ENCODE measurements at regions not wholly inside any gene's neighbourhood (a gene's known extent, or its start where the extent isn't known, plus 50 kb on each side); places are given as distances from the start of the nearest gene placed in this dataset.

DNA sequence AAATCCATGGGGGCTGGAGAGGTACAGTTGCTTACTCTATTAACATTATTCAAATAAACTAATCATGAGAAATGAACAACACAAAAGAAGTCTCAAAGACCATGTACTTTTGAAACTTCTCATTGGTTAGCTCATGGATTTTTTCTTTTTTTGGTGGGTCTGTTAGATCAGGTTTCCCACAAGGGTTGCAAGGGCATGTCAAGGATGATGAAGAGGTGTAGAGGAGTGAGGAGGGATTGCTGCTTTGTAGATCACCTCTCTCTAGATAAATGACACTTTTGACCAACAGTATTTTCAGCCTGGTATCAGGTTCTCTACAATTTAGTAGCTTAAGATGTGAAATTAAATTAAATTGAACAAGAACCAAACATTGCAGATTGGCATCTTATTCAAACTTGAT, 417.9 kb upstream of the AGA start:
- no peak overlapping the region for H4K8ac ChIP-seq (ENCODE audit: low read depth, low read length)
- no peak overlapping the region for H2BK12ac ChIP-seq (ENCODE audit: low read length)
- DNase-seq (ENCODE audit: low spot score), result no peak
- H2BK5ac ChIP-seq (ENCODE audit: low read length), result no peak overlapping the region
- no peak overlapping the region for H2BK15ac ChIP-seq (ENCODE audit: low read length)
- no peak overlapping the region for H3K4ac ChIP-seq (ENCODE audit: low read length)
- peaks cover 0 to 2% of the 10 kb centered on the region in 2 donors for H3K9me3 ChIP-seq (replicated peaks in 1 of 2; ENCODE audit: control insufficient read depth in 2 of 2, insufficient read depth in 1 of 2, low read depth in 1 of 2, low read length in 2 of 2)
- no peaks in the 10 kb centered on the region for H3K4me1 ChIP-seq (ENCODE audit: control insufficient read depth in 2 of 2, insufficient read depth in 1 of 2, low read depth in 1 of 2, low read length in 2 of 2)
- H2BK120ac ChIP-seq (ENCODE audit: low read depth, low read length), result no peak overlapping the region
- peaks cover 1% of the 10 kb centered on the region for H3K79me1 ChIP-seq (ENCODE audit: low read depth, low read length)
- no peak overlapping the region for H2AK5ac ChIP-seq (ENCODE audit: low read depth, low read length)
- no peak overlapping the region for H3K14ac ChIP-seq (ENCODE audit: low read length)
- no peak overlapping the region for H3K23ac ChIP-seq (ENCODE audit: low read depth, low read length, poor library complexity)
- H3K27ac ChIP-seq (replicated peaks; ENCODE audit: low read length), result no peak overlapping the region
- H2AFZ ChIP-seq (ENCODE audit: low read length), result no peak overlapping the region
- no peak overlapping the region for H4K91ac ChIP-seq (ENCODE audit: low read depth, low read length, poor library complexity)
- no peak overlapping the region for H3K9ac ChIP-seq (ENCODE audit: low read depth, low read length, poor library complexity)
- no peak overlapping the region for H3K4me3 ChIP-seq (ENCODE audit: low read length in 2 of 2)
- H3K27me3 ChIP-seq (ENCODE audit: control insufficient read depth in 3 of 3, insufficient read depth in 3 of 3, low read depth in 1 of 3, low read length in 3 of 3), result no peaks in the 10 kb centered on the region
- H3K36me3 ChIP-seq (replicated peaks in 1 of 2; ENCODE audit: control insufficient read depth in 2 of 2, insufficient read depth in 2 of 2, low read length in 2 of 2), result no peaks in the 10 kb centered on the region
- no peak overlapping the region for H3K18ac ChIP-seq (ENCODE audit: low read length)
- H3K4me2 ChIP-seq (ENCODE audit: insufficient read depth, low read length, poor library complexity, severe bottlenecking), result no peak overlapping the region

DNA sequence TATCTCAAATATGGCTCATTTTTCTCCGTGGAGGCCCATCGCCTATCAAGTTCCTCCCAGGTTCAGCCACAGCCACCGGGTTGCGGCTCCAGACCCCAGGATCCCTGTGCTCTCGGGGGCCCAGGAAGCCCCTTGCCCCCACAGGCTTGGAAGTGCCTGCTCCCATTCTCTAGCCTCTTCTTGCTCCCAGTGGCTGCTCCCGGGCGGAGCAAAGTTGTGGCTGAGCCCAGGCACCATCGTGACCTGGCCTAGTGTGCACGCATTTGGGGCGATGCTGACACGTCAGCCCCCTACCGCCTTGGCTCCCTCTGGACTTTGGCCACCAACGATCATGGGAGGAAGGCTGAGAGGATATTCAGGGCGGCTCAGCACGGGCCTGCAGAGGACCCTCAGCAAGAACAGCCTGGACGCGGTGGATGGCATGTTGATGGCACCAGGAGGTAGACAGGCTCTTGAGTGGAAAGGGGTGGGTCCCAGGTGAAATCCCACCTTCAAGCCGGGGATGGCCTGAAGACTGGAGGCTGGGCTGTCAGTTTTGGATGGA, 419.4 kb upstream of the AGA start:
- H4K8ac ChIP-seq (ENCODE audit: low read depth, low read length), result no peak overlapping the region
- no peak overlapping the region for H2BK120ac ChIP-seq (ENCODE audit: low read depth, low read length)
- peak overlapping the region; percentile 85 for H3K23ac ChIP-seq (ENCODE audit: low read depth, low read length, poor library complexity)
- peak overlapping the region; percentile 44 for H3K9ac ChIP-seq (ENCODE audit: low read depth, low read length, poor library complexity)
- no peak overlapping the region for H2AK5ac ChIP-seq (ENCODE audit: low read depth, low read length)
- no peaks in the 10 kb centered on the region for H3K4me1 ChIP-seq (ENCODE audit: control insufficient read depth in 2 of 2, insufficient read depth in 1 of 2, low read depth in 1 of 2, low read length in 2 of 2)
- H2BK12ac ChIP-seq (ENCODE audit: low read length), result peak overlapping the region; percentile 84
- H3K4ac ChIP-seq (ENCODE audit: low read length), result no peak overlapping the region
- H4K91ac ChIP-seq (ENCODE audit: low read depth, low read length, poor library complexity), result no peak overlapping the region
- H3K18ac ChIP-seq (ENCODE audit: low read length), result peak overlapping the region; percentile 80
- H2BK5ac ChIP-seq (ENCODE audit: low read length), result no peak overlapping the region
- H3K27me3 ChIP-seq (ENCODE audit: control insufficient read depth in 3 of 3, insufficient read depth in 3 of 3, low read depth in 1 of 3, low read length in 3 of 3), result no peaks in the 10 kb centered on the region
- no peak overlapping the region for H2AFZ ChIP-seq (ENCODE audit: low read length)
- no peaks in the 10 kb centered on the region for H3K36me3 ChIP-seq (replicated peaks in 1 of 2; ENCODE audit: control insufficient read depth in 2 of 2, insufficient read depth in 2 of 2, low read length in 2 of 2)
- no CpG with 5 or more reads among the region's 18 CpGs for WGBS, 2 donors (ENCODE audit: extremely low coverage in 2 of 2, insufficient read length in 2 of 2, insufficient replicate concordance in 1 of 2)
- H2BK15ac ChIP-seq (ENCODE audit: low read length), result no peak overlapping the region
- peaks cover 3% of the 10 kb centered on the region for H3K79me1 ChIP-seq (ENCODE audit: low read depth, low read length)
- no peak overlapping the region for H3K27ac ChIP-seq (replicated peaks; ENCODE audit: low read length)
- no peak overlapping the region for H3K14ac ChIP-seq (ENCODE audit: low read length)
- peaks cover 0 to 2% of the 10 kb centered on the region in 2 donors for H3K9me3 ChIP-seq (replicated peaks in 1 of 2; ENCODE audit: control insufficient read depth in 2 of 2, insufficient read depth in 1 of 2, low read depth in 1 of 2, low read length in 2 of 2)
- no peak for DNase-seq (ENCODE audit: low spot score)
- no peak overlapping the region for H3K4me3 ChIP-seq (ENCODE audit: low read length in 2 of 2)
- no peak overlapping the region for H3K4me2 ChIP-seq (ENCODE audit: insufficient read depth, low read length, poor library complexity, severe bottlenecking)

DNA sequence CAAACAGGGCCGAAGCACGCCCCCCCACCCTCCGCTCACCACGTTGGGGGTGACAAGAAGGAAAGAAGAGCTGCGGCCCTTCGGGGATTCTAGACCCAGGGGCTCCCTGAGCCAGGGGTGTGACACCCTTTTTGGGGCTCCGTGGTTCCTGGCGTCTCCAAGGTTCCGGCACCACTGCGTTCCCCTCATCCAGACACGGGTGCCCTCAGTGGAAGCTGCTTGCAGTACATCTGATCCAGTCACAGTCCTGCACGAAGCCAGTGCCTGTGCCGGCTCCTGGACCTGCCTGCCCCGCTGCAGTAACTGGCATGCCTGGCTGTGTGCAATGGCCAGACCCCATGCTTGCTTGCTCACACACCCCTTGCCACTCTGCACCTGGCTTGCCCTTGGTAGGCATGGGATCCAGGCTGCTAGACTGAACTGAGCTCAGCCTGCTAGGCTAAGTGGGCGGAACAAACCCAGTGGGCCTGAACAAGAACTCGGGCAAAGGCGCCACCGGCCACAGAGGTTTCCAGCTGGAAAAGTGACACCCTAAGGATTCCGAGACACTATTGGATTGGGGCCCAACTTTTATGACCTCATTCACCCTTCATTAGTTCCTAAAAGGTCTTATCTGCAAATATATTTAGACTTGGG, 420.4 kb upstream of the AGA start:
- no peak overlapping the region for H2BK120ac ChIP-seq (ENCODE audit: low read depth, low read length)
- peak overlapping the region; percentile 38 for H3K18ac ChIP-seq (ENCODE audit: low read length)
- H3K14ac ChIP-seq (ENCODE audit: low read length), result no peak overlapping the region
- H2BK5ac ChIP-seq (ENCODE audit: low read length), result no peak overlapping the region
- no peak overlapping the region for H2AK5ac ChIP-seq (ENCODE audit: low read depth, low read length)
- peak overlapping the region; percentile 58 for H2BK12ac ChIP-seq (ENCODE audit: low read length)
- H3K23ac ChIP-seq (ENCODE audit: low read depth, low read length, poor library complexity), result peak overlapping the region; percentile 91
- peak overlapping the region in 1 of 2 donors; percentile 62 for H3K4me3 ChIP-seq (ENCODE audit: low read length in 2 of 2)
- no CpG with 5 or more reads among the region's 19 CpGs for WGBS, 2 donors (ENCODE audit: extremely low coverage in 2 of 2, insufficient read length in 2 of 2, insufficient replicate concordance in 1 of 2)
- no peak overlapping the region for H3K27ac ChIP-seq (replicated peaks; ENCODE audit: low read length)
- no peak overlapping the region for H3K4me2 ChIP-seq (ENCODE audit: insufficient read depth, low read length, poor library complexity, severe bottlenecking)
- H4K8ac ChIP-seq (ENCODE audit: low read depth, low read length), result peak overlapping the region; percentile 82
- DNase-seq (ENCODE audit: low spot score), result no peak
- no peaks in the 10 kb centered on the region for H3K36me3 ChIP-seq (replicated peaks in 1 of 2; ENCODE audit: control insufficient read depth in 2 of 2, insufficient read depth in 2 of 2, low read length in 2 of 2)
- no peak overlapping the region for H3K4ac ChIP-seq (ENCODE audit: low read length)
- peaks cover 0 to 2% of the 10 kb centered on the region in 2 donors for H3K9me3 ChIP-seq (replicated peaks in 1 of 2; ENCODE audit: control insufficient read depth in 2 of 2, insufficient read depth in 1 of 2, low read depth in 1 of 2, low read length in 2 of 2)
- H3K4me1 ChIP-seq (ENCODE audit: control insufficient read depth in 2 of 2, insufficient read depth in 1 of 2, low read depth in 1 of 2, low read length in 2 of 2), result no peaks in the 10 kb centered on the region
- peak overlapping the region; percentile 53 for H4K91ac ChIP-seq (ENCODE audit: low read depth, low read length, poor library complexity)
- H3K27me3 ChIP-seq (ENCODE audit: control insufficient read depth in 3 of 3, insufficient read depth in 3 of 3, low read depth in 1 of 3, low read length in 3 of 3), result no peaks in the 10 kb centered on the region
- H2AFZ ChIP-seq (ENCODE audit: low read length), result no peak overlapping the region
- peak overlapping the region; percentile 60 for H3K9ac ChIP-seq (ENCODE audit: low read depth, low read length, poor library complexity)
- peaks cover 3% of the 10 kb centered on the region for H3K79me1 ChIP-seq (ENCODE audit: low read depth, low read length)
- H2BK15ac ChIP-seq (ENCODE audit: low read length), result no peak overlapping the region

DNA sequence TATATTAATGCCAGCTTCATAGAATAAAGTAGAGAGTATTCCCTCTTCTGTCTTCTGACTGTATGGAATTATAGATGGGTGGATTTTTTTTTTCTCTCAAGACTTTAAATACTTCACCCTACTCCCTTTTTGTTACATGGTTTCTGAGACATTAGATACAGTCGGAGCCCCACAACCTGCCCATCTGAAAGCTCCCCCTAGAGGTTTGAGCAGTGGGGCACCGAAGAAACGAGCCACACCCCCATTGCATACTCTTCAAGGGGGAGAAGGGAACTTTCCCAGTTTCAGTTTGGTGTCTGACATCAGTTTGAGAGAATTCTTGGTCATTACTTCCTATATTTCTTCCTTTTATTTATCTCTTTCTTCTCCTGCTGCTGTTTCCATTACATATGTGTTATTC, 437.6 kb upstream of the AGA start:
- H3K4me1 ChIP-seq (ENCODE audit: control insufficient read depth in 2 of 2, insufficient read depth in 1 of 2, low read depth in 1 of 2, low read length in 2 of 2), result no peaks in the 10 kb centered on the region
- no peaks in the 10 kb centered on the region for H3K9me3 ChIP-seq (replicated peaks in 1 of 2; ENCODE audit: control insufficient read depth in 2 of 2, insufficient read depth in 1 of 2, low read depth in 1 of 2, low read length in 2 of 2)
- H4K91ac ChIP-seq (ENCODE audit: low read depth, low read length, poor library complexity), result no peak overlapping the region
- no peak overlapping the region for H3K18ac ChIP-seq (ENCODE audit: low read length)
- no peak overlapping the region for H3K4me3 ChIP-seq (ENCODE audit: low read length in 2 of 2)
- H3K27ac ChIP-seq (replicated peaks; ENCODE audit: low read length), result no peak overlapping the region
- no CpG with 5 or more reads among the region's 3 CpGs for WGBS, 2 donors (ENCODE audit: extremely low coverage in 2 of 2, insufficient read length in 2 of 2, insufficient replicate concordance in 1 of 2)
- H2BK15ac ChIP-seq (ENCODE audit: low read length), result no peak overlapping the region
- H3K9ac ChIP-seq (ENCODE audit: low read depth, low read length, poor library complexity), result no peak overlapping the region
- no peak overlapping the region for H2BK120ac ChIP-seq (ENCODE audit: low read depth, low read length)
- H3K4ac ChIP-seq (ENCODE audit: low read length), result no peak overlapping the region
- H3K27me3 ChIP-seq (ENCODE audit: control insufficient read depth in 3 of 3, insufficient read depth in 3 of 3, low read depth in 1 of 3, low read length in 3 of 3), result no peaks in the 10 kb centered on the region
- no peak for DNase-seq (ENCODE audit: low spot score)
- H3K36me3 ChIP-seq (replicated peaks in 1 of 2; ENCODE audit: control insufficient read depth in 2 of 2, insufficient read depth in 2 of 2, low read length in 2 of 2), result no peaks in the 10 kb centered on the region
- no peaks in the 10 kb centered on the region for H3K79me1 ChIP-seq (ENCODE audit: low read depth, low read length)
- no peak overlapping the region for H2BK5ac ChIP-seq (ENCODE audit: low read length)
- no peak overlapping the region for H2AK5ac ChIP-seq (ENCODE audit: low read depth, low read length)
- no peak overlapping the region for H3K14ac ChIP-seq (ENCODE audit: low read length)
- no peak overlapping the region for H4K8ac ChIP-seq (ENCODE audit: low read depth, low read length)
- H3K4me2 ChIP-seq (ENCODE audit: insufficient read depth, low read length, poor library complexity, severe bottlenecking), result no peak overlapping the region
- H3K23ac ChIP-seq (ENCODE audit: low read depth, low read length, poor library complexity), result no peak overlapping the region
- no peak overlapping the region for H2BK12ac ChIP-seq (ENCODE audit: low read length)
- H2AFZ ChIP-seq (ENCODE audit: low read length), result no peak overlapping the region

All from neuronal stem cell (in vitro differentiated cells).